ENCODE measurements at regions not wholly inside any gene's neighbourhood (a gene's known extent, or its start where the extent isn't known, plus 50 kb on each side); places are given as distances from the start of the nearest gene placed in this dataset.

- no peak for DNase-seq (ENCODE audit: low spot score)
These were observed 192.0 kb downstream of the PIK3R1 start for GRCh38 chr5:68407311-68408239.

- no peak for DNase-seq (ENCODE audit: low spot score)
These were observed 192.9 kb downstream of the PIK3R1 start for GRCh38 chr5:68408345-68408871.

DNA sequence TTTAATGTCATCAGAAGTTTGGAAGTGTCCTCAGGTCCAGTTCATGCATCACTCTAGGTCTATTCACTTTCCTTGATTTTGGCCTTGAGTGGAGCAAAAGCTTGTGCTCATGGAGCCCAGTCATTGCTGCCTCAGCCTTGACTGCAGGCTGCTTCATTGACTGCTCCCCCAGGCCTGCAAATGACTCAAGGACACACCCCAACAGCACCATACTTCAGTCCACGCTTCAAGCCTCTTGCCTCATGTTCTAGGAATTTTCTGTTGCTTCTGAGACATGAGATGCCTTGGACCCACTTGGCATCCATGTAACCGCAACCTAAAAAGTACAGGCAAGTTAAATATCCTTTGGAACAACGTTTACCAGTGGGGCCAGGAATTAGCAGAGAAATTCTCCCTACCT, 193.7 kb downstream of the PIK3R1 start:
- DNase-seq (ENCODE audit: low spot score): no peak

DNA sequence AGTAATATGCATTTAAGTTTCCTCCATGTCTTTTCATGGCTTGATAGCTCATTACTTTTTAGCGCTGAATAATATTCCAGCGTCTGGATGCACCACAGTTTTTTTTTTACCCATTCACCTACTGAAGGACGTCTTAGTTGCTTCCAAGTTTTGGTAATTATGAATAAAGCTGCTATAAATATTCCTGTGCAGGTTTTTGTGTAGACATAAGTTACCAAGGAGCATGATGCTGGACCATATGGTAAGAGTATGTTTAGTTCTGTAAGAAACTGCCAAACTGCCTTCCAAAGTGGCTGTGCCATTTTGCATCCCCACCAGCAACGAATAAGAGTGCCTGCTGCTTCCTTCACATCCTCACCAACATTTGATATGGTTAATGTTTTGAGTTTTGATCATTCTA, 195.6 kb downstream of the PIK3R1 start:
- no peak for DNase-seq (ENCODE audit: low spot score)

DNA sequence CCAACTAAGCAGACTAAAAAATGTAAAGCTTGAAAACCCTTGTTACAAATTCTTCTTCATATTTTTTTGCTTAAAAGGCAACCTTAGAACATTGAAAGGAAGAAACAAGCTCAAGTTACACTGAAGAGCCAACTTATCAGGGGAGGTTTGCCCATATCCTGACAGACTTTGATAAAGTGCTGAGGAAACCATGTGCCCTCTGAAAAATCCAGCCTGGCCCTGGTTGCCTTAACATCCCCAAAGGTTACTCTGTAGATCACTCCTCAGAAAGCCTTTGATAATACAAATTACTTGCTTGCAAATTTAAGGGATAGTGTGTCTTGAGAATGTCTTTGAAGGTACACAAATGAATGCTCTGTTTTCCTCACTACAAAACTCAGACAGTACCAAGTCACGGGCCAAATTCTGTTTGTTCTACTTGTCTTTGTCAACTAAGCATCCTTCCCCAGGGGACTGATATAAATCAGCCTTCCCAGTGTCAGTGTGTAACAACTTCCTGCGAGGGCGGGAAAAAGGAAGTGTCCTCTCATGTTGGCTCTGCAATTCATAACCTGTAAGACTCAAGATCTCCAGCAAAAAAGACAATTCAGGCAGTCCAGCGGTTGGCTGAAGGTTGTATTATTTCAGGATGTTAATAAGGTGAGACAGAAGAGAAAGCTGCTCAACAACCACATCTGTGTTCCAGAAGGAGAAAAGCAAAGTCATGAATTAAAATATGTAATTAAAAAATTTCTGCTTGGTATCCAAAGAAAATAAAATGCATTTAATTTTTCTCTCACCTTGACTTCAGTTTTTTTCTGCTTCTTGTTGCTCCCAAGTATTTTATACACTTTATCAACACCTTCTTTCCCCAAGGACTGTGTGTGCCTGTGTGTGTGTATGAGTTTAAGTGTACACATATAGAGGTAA, 199.9 kb downstream of the PIK3R1 start:
- DNase-seq (ENCODE audit: low spot score): no peak

GRCh38 chr5:68416714-68417113, 201.2 kb downstream of the PIK3R1 start:
- no peak for DNase-seq (ENCODE audit: low spot score)

DNA sequence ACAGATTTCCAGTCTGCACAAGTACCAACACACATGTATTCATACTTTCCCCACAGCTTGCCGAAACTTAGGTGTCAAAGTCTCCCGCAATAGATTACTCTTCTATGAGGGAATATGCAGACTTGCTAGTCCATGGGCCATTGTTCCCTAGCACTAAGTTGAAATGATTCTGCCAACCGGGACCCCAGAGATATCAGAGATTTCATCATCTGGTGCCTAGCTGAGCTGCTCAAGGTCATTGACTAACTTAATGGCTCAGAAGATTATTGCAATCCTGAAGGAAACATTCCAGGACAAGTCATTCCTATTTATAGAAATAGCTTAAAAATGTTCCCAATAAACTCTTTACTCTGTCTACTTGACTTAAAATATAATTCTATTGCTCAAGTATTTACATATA, 202.6 kb downstream of the PIK3R1 start:
- DNase-seq (ENCODE audit: low spot score): no peak

DNA sequence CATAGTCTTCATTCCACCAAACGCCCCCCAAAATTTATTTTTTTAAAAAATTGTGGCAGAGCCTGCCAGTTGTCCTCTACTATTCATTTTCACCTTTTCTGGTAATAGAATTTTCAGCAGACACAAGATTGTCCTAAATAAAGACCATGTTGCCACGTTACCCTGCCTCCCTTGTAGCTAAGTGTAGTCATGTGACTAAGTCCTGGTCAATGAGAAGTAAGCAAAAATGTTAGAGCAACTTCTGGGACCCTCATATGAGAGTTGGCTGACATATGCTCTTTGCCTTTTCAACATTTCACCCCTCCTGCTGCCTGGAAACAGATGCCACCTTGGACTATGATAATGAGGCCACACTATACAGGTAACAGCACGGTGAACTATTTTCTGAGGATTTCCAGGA, 203.1 kb downstream of the PIK3R1 start:
- no peak for DNase-seq (ENCODE audit: low spot score)

GRCh38 chr5:68419081-68419636, 203.6 kb downstream of the PIK3R1 start:
- DNase-seq (ENCODE audit: low spot score): no peak

GRCh38 chr5:68419637-68420452, 204.3 kb downstream of the PIK3R1 start:
- no peak for DNase-seq (ENCODE audit: low spot score)

GRCh38 chr5:68420476-68421344, 205.2 kb downstream of the PIK3R1 start:
- DNase-seq (ENCODE audit: low spot score): no peak

DNA sequence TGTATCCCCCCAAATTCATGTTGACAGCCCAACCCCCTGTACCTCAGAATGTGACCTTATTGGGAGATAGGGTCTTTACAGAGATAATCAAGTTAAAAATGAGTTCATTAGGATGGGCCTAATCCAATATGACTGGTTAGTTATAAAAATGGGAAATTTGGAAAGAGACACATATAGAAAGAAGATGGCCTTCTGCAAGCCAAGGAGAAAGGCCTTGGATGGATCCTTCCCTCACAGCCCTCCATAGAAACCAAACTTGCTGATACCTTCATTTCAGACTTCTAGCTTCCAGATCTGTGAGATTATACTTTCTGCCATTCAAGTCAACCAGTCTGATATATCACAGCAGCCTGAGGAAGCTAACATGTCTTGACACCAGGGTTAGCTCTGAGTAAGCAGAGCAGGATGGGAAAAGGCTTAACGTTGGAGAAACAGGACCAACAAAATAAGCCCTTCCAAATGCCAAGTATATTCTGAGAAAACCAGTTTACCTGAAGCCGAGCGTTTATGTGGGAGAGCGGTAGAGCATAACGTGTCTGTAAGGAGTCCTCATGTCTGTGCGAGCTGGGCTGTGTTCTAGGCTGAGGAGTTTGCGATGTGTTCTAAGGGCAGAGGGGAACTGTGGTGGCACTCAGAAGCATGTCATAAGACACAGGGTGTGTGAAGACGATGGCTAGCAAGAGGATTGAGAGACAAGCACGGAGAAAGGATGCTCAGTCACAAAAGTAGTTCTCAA, 206.1 kb downstream of the PIK3R1 start:
- no peak for DNase-seq (ENCODE audit: low spot score)

- no peak for DNase-seq (ENCODE audit: low spot score)
These were observed 207.7 kb downstream of the PIK3R1 start for GRCh38 chr5:68423154-68423811.

GRCh38 chr5:68424799-68425537, 209.4 kb downstream of the PIK3R1 start:
- DNase-seq (ENCODE audit: low spot score): no peak

GRCh38 chr5:68426586-68426985, 211.0 kb downstream of the PIK3R1 start:
- DNase-seq (ENCODE audit: low spot score): no peak

DNA sequence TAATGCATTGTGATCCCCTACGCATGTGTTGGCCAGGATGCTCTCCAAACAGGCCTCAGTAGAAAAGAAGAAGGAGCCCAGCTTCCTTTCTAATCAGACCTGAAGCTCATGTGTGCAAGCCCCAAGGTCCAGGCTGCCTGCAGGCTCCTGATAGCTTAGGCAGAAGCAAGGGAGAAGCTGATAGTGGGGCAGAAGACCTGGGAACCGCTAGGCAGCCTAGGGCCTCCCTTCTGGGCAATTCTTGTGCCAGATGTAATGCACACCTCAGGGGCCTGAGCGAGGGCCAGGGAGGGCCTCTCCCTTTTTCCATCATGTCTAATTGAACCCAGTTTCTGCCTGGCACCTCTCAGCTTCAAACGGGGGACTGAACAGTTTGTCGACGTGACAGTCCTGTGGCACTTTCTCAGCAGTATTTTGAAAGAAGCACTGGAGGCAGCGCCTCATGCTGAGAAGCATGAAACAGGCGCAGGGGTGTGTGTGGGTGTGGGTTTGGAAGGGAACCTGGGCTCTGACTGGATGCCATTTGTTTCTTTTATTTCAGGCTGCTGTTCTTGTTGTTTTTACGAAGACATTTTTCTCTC, 212.8 kb downstream of the PIK3R1 start:
- no peak for DNase-seq (ENCODE audit: low spot score)

GRCh38 chr5:68429510-68429909, 214.0 kb downstream of the PIK3R1 start:
- no peak for DNase-seq (ENCODE audit: low spot score)

DNA sequence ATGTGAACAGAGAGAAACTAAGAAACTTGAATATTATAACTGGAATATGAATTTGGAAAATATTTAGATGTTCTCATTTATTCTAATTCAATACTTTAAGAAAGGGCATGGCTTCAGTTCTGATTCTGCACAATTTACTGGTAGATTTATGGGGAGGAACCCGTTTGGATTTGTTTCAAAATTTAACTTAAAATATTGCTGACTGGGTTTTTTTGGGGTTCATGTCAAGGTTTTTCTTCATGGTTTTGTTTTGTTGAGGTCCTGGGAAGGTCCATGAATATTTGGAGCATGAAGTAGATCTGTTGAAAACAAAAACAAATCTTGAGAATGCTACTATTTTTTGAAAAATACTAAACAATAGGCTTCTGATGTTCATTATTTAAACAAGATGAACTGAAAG, 214.7 kb downstream of the PIK3R1 start:
- no peak for DNase-seq (ENCODE audit: low spot score)
